ENCODE measurements at regions not wholly inside any gene's neighbourhood (a gene's known extent, or its start where the extent isn't known, plus 50 kb on each side); places are given as distances from the start of the nearest gene placed in this dataset.

DNA sequence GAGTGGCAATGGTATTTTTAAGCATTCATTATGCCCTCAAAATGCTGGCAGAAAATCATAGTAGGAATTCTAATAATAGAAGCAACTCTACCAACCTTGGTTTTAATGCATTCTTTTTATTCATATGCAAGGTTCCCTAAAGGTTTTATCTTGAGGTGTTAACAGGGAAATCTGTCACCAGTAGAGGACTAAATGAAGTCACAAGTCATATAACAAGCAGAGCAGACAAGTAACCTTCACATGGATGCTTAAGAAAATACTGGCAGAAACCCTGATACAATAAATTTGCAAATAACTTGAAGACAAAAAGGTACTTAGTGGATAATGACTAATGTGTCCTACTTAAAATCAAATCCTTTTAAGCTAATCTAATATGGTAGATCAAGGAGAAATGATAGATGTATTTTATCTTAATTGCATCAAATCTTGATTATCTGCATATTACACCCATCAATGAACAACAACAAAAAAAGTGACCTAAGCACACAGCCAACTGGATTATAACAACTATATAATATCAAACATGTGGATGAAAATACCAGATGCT lies 73.3 kb downstream of the RFC3 start:
- Histone ChIP-seq H3K9ac (ENCODE audit: low read depth, low read length) (no peak overlapping the region), H3K27ac (ENCODE audit: low read length) (no peak overlapping the region), H3K27me3 (ENCODE audit: insufficient read depth, low read length) (no peaks in the 10 kb centered on the region), H3K4me1 (ENCODE audit: insufficient read depth, low read length) (peaks cover 5% of the 10 kb centered on the region; the same call in 1 of the 2 replicates), H3K36me3 (ENCODE audit: insufficient read depth, low read depth, low read length) (no peaks in the 10 kb centered on the region), H3K9me3 (ENCODE audit: insufficient read depth, low read depth, low read length) (peaks cover 7% of the 10 kb centered on the region; the same call in 1 of the 2 replicates), H3K4me3 (ENCODE audit: low read length) (no peak overlapping the region)

DNA sequence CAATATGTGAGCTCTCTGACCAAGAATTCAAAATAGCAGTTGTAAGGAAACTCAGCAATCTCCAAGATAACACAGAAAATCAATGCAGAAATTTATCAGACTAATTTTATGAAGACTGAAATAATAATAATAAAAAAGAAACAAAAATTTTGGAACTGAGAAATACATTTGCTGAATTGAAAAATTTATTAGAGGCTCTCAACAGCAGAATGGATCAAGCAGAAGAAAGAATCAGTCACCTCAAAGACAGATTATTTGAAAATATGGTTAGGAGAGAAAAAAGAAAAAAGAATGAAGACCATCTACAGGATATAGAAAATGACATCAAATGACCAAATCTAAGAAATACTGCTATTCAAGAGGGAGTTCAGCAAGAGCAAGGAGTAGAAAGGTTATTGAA lies 75.6 kb downstream of the RFC3 start:
- no peaks in the 10 kb centered on the region for H3K36me3 ChIP-seq (ENCODE audit: insufficient read depth, low read depth, low read length)
- H3K27ac ChIP-seq (ENCODE audit: low read length) = no peak overlapping the region
- H3K9me3 ChIP-seq (ENCODE audit: insufficient read depth, low read depth, low read length) = peaks cover 21% of the 10 kb centered on the region; the same call in 1 of the 2 replicates
- peaks cover 5% of the 10 kb centered on the region; the same call in 1 of the 2 replicates for H3K4me1 ChIP-seq (ENCODE audit: insufficient read depth, low read length)
- H3K4me3 ChIP-seq (ENCODE audit: low read length) = no peak overlapping the region
- H3K9ac ChIP-seq (ENCODE audit: low read depth, low read length) = no peak overlapping the region
- no peaks in the 10 kb centered on the region for H3K27me3 ChIP-seq (ENCODE audit: insufficient read depth, low read length)

DNA sequence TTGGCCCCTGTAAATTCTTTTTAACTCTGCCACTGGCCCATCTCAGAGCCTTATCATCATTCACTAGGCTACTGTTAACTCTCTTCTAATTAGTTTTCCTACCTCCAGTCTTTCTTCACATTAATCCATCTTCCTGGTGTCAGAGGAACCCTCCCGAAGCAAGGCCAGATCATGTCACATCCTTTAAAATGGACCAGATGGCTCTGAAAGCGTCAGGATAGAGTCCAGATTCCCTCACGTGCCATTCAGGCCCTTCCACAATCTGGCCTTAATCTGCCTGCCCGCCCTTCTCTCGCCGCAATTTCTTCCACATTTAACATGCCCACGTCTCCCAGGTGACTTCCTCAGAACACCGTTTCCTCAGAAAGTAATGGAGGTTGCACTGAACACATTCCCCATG lies 86.5 kb downstream of the RFC3 start:
- no peaks in the 10 kb centered on the region for H3K27me3 ChIP-seq (ENCODE audit: insufficient read depth, low read length)
- H3K36me3 ChIP-seq (ENCODE audit: insufficient read depth, low read depth, low read length) = no peaks in the 10 kb centered on the region
- no peak overlapping the region for H3K27ac ChIP-seq (ENCODE audit: low read length)
- H3K4me1 ChIP-seq (ENCODE audit: insufficient read depth, low read length) = no peaks in the 10 kb centered on the region
- H3K9me3 ChIP-seq (ENCODE audit: insufficient read depth, low read depth, low read length) = peaks cover 10% of the 10 kb centered on the region
- H3K9ac ChIP-seq (ENCODE audit: low read depth, low read length) = no peak overlapping the region
- no peak overlapping the region for H3K4me3 ChIP-seq (ENCODE audit: low read length)

DNA sequence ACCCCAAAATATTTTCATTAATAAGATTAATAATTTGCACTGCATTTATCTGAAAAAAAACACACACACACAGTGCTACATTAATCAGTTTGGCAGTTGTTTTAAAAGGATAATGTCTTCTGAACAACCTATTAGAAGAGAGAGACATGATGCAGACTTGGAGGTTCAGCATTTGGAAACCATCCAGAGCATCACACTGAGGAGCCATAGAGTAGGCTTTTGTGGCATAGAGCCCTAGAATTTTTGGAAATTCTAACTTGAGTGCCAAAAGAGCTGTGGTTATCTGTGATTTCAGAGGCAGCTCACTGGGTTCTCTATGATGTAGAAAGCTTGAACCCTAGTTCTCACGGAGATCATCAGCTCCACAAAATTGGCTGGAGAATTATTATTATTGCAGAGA lies 90.2 kb downstream of the RFC3 start:
- Histone ChIP-seq H3K36me3 (ENCODE audit: insufficient read depth, low read depth, low read length) (no peaks in the 10 kb centered on the region), H3K27me3 (ENCODE audit: insufficient read depth, low read length) (no peaks in the 10 kb centered on the region), H3K9me3 (ENCODE audit: insufficient read depth, low read depth, low read length) (no peaks in the 10 kb centered on the region), H3K27ac (ENCODE audit: low read length) (no peak overlapping the region), H3K4me1 (ENCODE audit: insufficient read depth, low read length) (no peaks in the 10 kb centered on the region), H3K4me3 (ENCODE audit: low read length) (no peak overlapping the region), H3K9ac (ENCODE audit: low read depth, low read length) (no peak overlapping the region)

DNA sequence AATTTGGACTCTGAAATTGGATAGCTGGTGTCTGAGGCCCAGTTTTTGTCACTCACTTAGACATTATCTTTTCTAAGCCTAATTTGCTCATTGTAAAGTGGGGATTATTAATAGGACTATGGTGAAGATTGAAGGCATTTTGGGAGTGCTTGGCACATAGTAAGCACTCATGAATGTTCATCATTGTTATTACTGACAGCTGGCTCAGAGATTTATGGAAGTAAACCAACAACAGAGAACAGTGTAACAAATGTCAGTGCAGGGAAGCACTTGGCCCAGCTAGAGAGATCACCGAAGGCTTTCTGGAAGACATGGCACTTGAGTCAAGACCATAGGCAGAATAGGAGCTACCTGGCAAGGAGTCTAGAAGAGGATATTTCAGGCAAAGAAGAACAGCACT lies 92.3 kb downstream of the RFC3 start:
- no peak overlapping the region for H3K9ac ChIP-seq (ENCODE audit: low read depth, low read length)
- H3K36me3 ChIP-seq (ENCODE audit: insufficient read depth, low read depth, low read length) = no peaks in the 10 kb centered on the region

DNA sequence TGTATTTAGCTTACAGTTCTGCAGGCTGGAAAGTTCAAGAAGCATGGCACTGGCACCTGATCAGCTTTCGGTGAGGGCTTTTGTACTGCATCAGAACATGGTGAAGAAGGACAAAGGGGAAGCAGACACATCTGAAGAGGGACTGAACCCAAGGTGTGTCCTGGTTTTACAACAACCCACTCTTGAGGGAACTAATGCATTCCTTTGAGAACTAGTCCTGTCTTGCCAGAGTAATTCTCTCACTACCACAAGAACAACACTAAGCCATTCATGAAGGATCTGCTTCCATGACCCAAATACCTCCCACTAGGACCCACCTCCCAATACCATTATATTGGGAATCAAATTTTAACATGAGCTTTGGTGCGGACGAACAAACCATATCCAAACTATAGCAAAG lies 93.6 kb downstream of the RFC3 start:
- Histone ChIP-seq H3K36me3 (ENCODE audit: insufficient read depth, low read depth, low read length) (no peaks in the 10 kb centered on the region), H3K9me3 (ENCODE audit: insufficient read depth, low read depth, low read length) (no peaks in the 10 kb centered on the region), H3K27me3 (ENCODE audit: insufficient read depth, low read length) (no peaks in the 10 kb centered on the region), H3K4me1 (ENCODE audit: insufficient read depth, low read length) (no peaks in the 10 kb centered on the region), H3K4me3 (ENCODE audit: low read length) (no peak overlapping the region), H3K9ac (ENCODE audit: low read depth, low read length) (no peak overlapping the region), H3K27ac (ENCODE audit: low read length) (no peak overlapping the region)

More for the DNA sequence above, 92.3 kb downstream of the RFC3 start:
- Histone ChIP-seq H3K4me3 (ENCODE audit: low read length) (no peak overlapping the region), H3K4me1 (ENCODE audit: insufficient read depth, low read length) (no peaks in the 10 kb centered on the region), H3K27me3 (ENCODE audit: insufficient read depth, low read length) (no peaks in the 10 kb centered on the region), H3K27ac (ENCODE audit: low read length) (no peak overlapping the region), H3K9me3 (ENCODE audit: insufficient read depth, low read depth, low read length) (no peaks in the 10 kb centered on the region)

DNA sequence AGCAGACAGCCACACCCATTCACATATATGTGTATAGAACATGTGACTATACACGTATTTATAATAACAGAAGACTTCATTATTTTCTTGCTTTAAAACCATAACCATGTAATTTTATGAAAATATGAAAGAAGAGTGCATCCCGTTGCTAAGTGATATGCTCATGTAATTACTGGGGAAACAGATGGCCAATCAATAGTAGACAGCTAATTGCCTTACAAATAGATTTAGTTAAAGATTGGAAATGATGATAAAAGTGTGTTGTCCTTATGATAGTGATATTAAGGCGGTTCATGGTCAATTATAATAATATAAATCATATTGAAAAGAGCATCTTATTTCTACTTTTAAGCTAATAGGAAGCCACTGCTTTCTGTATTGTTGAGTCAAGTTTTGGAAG lies 95.9 kb downstream of the RFC3 start:
- Histone ChIP-seq H3K27ac (ENCODE audit: low read length) (no peak overlapping the region), H3K4me1 (ENCODE audit: insufficient read depth, low read length) (no peaks in the 10 kb centered on the region), H3K9ac (ENCODE audit: low read depth, low read length) (no peak overlapping the region), H3K36me3 (ENCODE audit: insufficient read depth, low read depth, low read length) (no peaks in the 10 kb centered on the region), H3K27me3 (ENCODE audit: insufficient read depth, low read length) (no peaks in the 10 kb centered on the region), H3K4me3 (ENCODE audit: low read length) (no peak overlapping the region), H3K9me3 (ENCODE audit: insufficient read depth, low read depth, low read length) (no peaks in the 10 kb centered on the region)

DNA sequence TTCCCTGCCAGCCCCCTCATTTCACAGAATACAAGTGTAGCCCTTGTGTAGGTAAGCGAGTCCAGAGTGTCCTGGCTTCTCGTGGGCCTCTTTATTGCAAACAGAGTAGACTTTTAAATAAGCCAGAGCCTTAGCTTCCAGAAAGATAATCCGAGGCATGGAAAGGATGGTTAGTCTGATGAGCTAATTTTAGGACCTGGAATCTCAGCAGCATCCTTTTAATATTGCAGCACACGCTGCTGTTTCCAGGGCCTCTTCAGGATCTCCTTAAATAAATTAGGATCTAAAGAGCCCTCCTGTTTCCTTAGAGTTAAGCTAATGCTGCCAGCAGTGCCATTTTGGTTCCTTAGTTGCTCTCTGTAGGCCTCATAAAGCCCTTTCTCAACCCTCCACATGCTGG lies 99.2 kb downstream of the RFC3 start:
- H3K9ac ChIP-seq (ENCODE audit: low read depth, low read length) = no peak overlapping the region
- no peaks in the 10 kb centered on the region for H3K4me1 ChIP-seq (ENCODE audit: insufficient read depth, low read length)
- no peaks in the 10 kb centered on the region for H3K36me3 ChIP-seq (ENCODE audit: insufficient read depth, low read depth, low read length)
- H3K9me3 ChIP-seq (ENCODE audit: insufficient read depth, low read depth, low read length) = no peaks in the 10 kb centered on the region
- no peak overlapping the region for H3K27ac ChIP-seq (ENCODE audit: low read length)
- H3K27me3 ChIP-seq (ENCODE audit: insufficient read depth, low read length) = no peaks in the 10 kb centered on the region
- H3K4me3 ChIP-seq (ENCODE audit: low read length) = no peak overlapping the region

DNA sequence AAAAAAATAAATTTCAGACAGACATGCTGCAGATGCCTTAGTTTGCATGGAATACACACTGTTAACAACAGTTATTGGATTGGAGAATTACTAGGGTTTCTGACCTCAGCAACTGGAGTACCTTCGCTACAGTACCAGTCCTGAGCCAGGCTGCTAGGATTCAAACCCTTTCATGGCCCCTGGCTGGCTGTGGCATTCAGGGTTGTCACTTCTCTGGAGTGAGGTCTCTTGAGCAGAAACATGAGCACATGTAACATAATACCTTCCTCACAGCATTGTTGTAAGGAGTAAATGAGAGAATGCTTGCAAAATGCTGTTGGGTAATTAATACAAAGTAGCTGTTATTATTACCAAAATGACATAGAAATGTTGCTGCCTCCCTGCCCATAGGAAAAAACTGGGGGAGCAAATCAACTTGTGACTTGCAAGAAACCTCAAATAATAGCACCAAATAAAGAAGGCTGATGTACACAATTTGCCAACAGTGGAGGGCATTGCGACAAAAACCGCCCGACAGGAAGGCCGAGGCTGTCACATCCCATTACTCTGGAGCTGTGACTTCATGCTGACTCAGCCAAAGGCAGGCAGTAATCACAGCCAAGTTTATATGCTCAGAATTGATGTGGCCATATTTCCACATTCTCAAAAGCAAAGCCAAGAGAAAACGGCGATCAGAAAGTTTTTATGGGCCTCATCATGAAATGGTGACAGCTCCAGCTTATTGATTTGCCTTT lies 100.4 kb downstream of the RFC3 start:
- H3K9ac ChIP-seq (ENCODE audit: low read depth, low read length) = no peak overlapping the region

DNA sequence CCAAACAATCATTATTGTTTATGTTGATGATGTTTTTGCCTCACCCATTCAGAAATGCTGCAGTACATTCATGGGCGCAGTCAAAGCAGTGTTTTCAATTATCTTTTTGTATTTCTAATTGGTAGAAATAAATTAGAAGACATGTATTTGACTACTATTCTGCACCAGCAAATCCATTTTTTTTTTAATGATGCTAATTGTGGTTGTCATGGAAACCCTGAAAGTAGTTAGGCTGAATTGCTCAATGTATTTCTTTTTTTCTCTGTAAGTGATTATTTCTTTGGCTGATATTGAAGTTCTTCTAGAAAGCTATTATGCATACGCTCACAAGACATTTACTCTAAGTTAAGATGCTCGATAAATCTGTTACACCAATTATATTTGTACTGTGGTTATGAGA lies 101.2 kb downstream of the RFC3 start:
- no peak overlapping the region for H3K27ac ChIP-seq (ENCODE audit: low read length)
- no peaks in the 10 kb centered on the region for H3K27me3 ChIP-seq (ENCODE audit: insufficient read depth, low read length)
- H3K4me1 ChIP-seq (ENCODE audit: insufficient read depth, low read length) = no peaks in the 10 kb centered on the region
- H3K36me3 ChIP-seq (ENCODE audit: insufficient read depth, low read depth, low read length) = no peaks in the 10 kb centered on the region
- no peak overlapping the region for H3K4me3 ChIP-seq (ENCODE audit: low read length)
- no peaks in the 10 kb centered on the region for H3K9me3 ChIP-seq (ENCODE audit: insufficient read depth, low read depth, low read length)
- no peak overlapping the region for H3K9ac ChIP-seq (ENCODE audit: low read depth, low read length)

More for the DNA sequence above, 100.4 kb downstream of the RFC3 start:
- no peaks in the 10 kb centered on the region for H3K27me3 ChIP-seq (ENCODE audit: insufficient read depth, low read length)
- H3K9me3 ChIP-seq (ENCODE audit: insufficient read depth, low read depth, low read length) = no peaks in the 10 kb centered on the region
- H3K27ac ChIP-seq (ENCODE audit: low read length) = no peak overlapping the region
- no peaks in the 10 kb centered on the region for H3K4me1 ChIP-seq (ENCODE audit: insufficient read depth, low read length)
- no peak overlapping the region for H3K4me3 ChIP-seq (ENCODE audit: low read length)
- no peaks in the 10 kb centered on the region for H3K36me3 ChIP-seq (ENCODE audit: insufficient read depth, low read depth, low read length)

DNA sequence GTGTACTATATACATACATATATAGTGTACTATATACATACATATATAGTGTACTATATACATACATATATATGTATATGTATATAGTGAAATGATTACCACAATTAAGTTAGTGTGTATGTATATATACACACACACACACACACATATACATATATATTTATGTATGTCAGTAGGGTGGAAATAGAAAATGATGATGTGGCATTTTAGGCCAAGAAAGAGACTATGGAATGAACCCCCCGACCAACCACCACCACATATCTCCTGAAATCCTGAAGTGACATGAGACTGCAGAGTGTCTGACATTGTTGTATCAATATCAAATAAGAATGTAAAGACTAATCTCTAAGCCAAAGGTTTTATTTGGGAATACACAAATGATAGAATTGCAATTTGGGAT lies 107.6 kb downstream of the RFC3 start:
- Histone ChIP-seq H3K9me3 (ENCODE audit: insufficient read depth, low read depth, low read length) (no peaks in the 10 kb centered on the region), H3K36me3 (ENCODE audit: insufficient read depth, low read depth, low read length) (no peaks in the 10 kb centered on the region), H3K27ac (ENCODE audit: low read length) (no peak overlapping the region), H3K4me1 (ENCODE audit: insufficient read depth, low read length) (no peaks in the 10 kb centered on the region), H3K4me3 (ENCODE audit: low read length) (no peak overlapping the region), H3K9ac (ENCODE audit: low read depth, low read length) (no peak overlapping the region), H3K27me3 (ENCODE audit: insufficient read depth, low read length) (no peaks in the 10 kb centered on the region)

DNA sequence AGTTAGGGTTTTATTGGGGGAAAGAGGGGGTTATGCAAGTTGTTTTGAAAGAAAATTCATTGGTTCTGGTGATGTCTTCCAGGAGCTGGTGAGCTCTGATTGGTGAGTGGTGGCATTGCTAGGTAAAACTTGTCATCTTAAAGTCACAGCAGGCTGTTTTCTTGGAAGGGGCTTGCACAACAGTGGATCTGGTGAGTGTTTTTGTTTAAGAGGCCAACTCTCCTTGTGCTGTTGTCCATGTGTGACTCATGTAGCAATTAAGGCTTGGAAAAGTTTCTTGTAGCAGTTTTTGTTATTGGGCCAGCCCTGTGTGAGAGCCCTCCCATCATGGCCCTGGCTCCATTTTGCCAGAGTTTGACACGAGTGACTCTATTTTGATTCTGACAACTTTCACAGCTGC lies 109.4 kb downstream of the RFC3 start:
- Histone ChIP-seq H3K4me3 (ENCODE audit: low read length) (no peak overlapping the region), H3K9me3 (ENCODE audit: insufficient read depth, low read depth, low read length) (no peaks in the 10 kb centered on the region), H3K27me3 (ENCODE audit: insufficient read depth, low read length) (no peaks in the 10 kb centered on the region), H3K9ac (ENCODE audit: low read depth, low read length) (no peak overlapping the region), H3K27ac (ENCODE audit: low read length) (no peak overlapping the region), H3K36me3 (ENCODE audit: insufficient read depth, low read depth, low read length) (no peaks in the 10 kb centered on the region), H3K4me1 (ENCODE audit: insufficient read depth, low read length) (no peaks in the 10 kb centered on the region)

All from iPS-20b (cell line).